GM21515 (cell line): ENCODE measurements at regions not wholly inside any gene's neighbourhood (a gene's known extent, or its start where the extent isn't known, plus 50 kb on each side); places are given as distances from the start of the nearest gene placed in this dataset.

Source experiments
- ATAC-seq: cut with Tn5 transposase; IDR thresholded peaks from one replicate; pipeline ENCODE4 v1.9.1; 2021; ENCODE audit not compliant: unreplicated experiment

DNA sequence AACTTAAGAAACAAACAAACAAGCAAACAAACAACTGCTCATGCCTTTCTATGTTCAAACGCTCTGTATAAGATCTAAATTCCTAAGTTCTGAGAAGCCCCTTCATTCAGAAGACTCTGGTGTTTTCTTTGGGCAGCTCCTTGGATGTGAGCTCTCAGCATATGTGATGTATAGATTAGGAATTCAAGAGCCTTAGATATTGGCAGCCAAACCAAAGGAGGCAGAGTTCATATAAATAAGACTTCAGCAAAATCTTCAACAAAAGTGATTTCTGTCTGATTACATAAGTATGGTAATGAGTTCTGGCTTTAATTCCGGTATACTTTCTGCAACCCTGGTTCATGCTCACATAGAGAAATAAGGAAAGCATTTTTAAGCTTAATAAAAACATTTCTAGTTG, 145.6 kb downstream of the DYRK2 start:
- no peak for ATAC-seq

DNA sequence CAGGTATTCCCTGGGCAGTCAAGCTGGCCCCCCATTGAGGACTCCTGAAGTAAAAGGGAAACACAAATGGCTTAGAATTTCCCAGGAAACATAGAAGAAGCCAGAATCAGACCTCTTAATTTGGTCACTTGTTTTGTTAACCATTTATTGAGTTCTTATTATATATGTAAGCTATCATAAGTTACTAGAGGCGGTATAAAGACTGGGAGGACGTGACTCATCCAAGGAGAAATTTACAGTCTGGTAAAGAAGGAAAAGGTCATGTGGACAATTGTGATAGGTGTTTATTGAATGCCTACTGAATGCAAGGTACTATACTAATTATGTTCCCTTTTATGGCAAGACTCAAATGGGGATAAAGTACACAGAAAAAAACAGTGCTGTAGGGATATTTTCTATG, 146.7 kb downstream of the DYRK2 start:
- no peak for ATAC-seq

DNA sequence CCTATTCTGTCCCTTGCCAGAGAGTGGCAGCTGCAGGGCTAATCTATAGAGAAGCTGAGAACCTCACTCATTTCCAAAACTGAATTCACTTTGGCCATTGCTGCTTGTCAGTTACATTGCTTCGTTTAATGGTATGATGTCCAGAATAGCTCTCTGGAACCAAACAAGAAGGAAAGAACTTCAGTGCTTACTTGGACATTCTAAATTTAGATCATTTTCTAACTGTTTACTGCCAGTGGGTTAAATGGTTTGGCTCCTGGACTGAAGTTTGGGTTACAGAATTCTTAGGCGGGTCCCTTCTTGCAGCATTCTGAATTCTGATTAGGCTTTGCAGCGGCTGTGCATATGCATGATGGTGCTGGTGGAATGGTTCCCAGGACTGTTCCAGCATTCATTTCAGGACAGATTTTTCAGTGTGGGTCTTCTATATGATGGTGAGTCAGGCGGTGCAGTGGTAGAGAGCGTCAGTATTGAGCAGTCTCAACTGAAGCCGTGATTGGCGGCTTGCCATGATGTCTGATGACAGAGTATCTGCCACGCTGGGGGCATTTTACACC, 148.7 kb downstream of the DYRK2 start:
- ATAC-seq = no peak

DNA sequence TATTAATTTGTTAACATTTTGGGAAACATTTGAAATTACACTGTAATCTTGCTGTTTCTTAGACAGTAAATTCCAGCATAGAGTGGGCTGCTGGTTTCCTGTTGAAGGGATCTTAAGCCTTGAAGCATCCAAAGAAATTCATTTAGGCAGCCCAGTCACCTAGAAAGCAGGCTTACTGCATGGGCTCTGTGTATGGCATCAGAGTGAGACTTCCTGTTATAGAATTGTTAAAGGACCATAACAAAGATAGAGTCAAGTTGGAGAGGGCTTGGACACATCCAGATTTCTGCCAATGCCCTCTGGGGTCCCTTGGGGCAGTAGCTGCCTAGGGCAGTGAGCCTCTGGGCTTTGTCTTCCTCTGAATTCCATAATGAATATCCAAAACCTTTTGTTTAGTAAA, 149.2 kb downstream of the DYRK2 start:
- ATAC-seq = no peak

DNA sequence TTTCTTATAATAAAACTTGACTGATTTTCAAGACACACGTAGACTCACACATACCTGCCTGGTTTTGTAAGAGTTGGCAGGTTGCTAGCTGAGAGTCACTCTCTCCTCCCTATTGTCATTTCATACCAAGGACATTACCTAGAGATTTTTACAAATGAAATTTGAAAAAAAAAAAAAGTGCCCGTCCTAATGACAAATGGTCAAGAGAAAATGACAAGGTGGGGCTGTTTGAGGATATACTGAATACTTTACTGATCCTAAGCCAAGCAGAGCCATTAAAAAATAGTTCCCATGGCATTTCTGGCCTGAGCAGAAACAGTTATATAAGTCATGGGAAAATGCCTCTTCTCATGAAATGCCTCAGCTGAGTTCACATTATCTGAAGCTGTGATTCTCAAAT, 150.2 kb downstream of the DYRK2 start:
- ATAC-seq = no peak

DNA sequence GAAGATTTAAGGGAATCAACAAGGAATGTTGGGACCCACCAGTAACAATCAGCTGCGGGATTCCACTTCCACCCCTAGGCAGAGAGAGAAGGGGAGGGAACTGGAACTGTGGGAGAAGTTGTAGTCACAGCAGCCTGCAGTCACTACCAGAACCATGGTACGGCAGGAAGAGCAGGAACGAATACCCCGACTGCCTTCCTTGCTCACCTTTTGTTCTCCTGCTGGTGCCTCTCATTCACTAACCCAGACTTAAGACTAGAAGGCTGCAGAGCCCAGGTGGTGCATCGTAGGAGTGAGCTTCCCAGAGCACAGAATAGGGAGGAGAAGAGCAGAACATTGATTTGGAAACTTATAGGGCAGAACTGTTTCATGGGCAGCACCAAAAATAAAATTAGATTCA, 154.2 kb downstream of the DYRK2 start:
- no peak for ATAC-seq

DNA sequence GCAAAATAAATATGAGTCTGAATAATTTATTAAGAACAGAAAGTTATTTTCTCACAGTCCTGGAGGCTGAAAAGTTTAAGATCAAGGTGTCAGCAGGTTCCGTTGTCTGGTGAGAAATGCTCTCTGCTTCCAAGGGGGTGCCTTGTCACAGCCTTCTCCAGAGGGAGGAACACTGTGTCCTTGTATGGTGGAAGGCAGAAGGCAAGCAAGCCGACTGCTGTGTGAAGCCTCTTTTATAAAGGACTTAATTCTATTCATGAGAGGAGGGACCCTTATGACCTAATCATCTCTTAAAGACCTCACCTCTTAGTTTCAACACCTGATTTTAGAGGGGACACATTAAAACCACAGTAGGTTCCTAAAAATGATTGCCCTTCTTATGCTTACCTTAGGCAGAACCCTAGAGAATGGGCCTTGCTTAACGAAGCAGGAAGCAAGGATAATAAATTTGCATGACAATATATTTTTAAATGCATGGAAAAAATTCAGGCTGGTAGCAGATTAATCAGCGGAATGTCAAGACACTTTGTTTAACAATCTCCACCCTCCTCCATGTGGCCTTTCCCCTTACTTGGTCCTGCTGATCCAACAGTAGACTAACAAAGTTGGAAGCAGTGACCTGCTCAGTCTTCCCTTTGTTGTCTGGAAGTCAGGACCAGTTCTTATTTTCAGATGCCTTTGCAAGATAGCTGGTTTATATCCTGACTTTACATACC, 154.9 kb downstream of the DYRK2 start:
- no peak for ATAC-seq

DNA sequence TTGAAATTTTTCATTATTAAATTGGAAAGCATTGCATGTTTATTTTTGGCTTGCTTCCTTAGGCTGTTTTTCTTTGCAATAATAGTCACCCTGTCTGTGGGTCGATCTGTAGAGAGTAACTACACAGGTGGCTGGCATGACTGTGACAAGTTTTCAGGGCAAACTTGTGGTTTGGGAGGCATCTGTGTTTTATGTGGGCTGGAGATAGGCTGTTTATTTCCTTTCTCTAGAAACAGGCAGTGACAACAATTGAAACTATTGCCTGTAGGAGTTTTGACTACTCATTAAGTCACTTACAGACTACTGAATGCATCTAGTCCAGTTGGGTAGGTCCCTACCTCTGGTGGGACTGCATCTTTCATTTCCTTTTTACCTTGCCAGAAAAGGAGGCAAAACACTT, 155.6 kb downstream of the DYRK2 start:
- ATAC-seq = no peak

DNA sequence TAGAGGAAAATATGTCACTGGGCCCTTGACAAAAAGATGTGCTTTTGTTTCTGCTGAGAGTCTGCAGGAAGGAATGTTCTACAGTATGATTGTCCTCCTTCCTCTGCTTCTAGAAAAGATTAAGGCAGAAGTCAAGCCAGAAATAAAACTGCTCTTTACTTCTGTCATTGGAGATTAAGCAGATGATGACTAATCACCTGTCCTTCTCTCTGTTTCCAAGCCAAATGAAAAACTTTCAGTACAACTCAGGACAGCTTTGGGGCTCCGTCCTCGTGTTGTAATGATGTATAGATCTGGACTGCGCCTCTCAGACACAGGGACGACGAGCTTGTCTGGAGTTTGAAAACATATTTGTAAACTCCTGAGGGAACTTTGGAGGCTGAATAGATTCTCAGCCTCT, 159.3 kb downstream of the DYRK2 start:
- no peak for ATAC-seq

DNA sequence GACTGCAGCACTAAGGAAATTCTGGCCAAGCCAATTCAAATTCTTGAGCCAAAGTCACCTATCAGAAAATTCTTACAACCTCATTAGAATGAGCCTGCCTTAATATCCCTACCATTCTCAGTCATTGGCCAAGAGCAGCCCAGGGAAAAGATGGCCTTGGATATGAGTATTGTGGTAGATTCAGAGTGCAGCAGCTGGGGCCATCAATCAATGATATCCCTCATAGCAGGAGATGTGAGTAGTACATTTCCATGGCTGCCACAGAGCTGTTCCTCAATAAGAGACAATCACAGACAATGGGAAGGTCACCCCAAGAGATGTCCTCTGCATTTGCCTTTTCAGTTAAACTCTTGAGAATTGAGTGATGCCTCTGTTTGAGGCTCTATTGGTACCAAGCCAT, 161.6 kb downstream of the DYRK2 start:
- no peak for ATAC-seq

DNA sequence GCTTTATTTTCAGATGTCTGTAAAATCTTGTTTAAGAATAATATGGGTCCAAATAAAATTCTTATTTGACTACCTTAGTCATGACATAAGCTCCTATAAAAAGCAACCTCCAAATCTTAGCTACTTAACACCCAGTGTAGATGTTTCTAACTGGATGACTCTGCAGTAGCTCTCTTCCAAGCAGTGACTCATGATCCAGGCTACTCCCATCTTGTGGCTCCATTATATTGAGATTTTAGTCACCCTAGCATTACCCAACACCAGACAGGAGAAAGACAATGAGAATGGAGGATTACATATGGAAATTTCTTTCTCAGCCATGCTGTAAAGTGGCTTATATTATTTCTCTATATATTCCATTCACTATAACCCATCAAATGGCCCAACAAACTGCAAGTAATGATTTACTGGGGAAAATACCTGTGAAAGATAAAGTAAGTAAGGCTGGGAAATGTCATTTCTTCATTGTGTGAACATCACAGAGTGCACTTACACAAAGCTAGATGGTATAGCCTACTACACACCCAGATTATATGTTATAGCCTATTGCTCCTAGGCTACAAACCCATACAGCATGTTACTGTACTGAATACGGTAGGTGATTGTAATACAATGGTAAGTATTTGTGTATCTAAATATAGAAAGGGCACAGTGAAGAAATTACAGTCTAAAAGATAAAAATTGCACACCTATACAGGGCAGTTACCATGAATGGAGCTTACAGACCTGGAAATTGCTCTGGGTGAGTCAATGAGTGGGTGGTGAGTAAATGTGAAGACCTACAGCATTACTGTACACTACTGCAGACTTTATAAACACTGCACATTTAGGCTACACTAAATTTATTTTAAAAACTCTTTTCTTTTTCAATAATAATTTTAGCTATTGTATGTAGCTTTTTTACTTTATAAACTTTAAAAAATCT, 163.2 kb downstream of the DYRK2 start:
- ATAC-seq = no peak

DNA sequence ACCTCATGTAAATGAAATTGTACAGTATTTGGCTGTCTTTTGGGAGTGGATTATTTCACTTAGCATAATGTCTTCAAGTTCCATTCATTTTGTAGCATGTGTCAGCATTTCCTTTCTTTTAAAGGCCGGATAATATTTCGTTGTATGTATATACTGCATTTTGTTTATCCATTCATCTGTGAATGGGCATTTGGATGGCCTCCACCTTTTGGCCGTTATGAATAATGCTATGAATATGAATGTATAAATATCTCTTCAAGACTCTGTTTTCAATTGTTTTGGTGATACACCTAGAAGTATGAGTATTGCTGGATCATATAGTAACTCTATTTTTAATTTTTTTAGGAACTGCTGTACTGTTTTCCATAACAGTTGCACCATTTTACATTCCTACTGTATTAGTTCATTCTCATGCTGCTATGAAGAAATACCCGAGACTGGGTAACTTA, 164.9 kb downstream of the DYRK2 start:
- no peak for ATAC-seq

DNA sequence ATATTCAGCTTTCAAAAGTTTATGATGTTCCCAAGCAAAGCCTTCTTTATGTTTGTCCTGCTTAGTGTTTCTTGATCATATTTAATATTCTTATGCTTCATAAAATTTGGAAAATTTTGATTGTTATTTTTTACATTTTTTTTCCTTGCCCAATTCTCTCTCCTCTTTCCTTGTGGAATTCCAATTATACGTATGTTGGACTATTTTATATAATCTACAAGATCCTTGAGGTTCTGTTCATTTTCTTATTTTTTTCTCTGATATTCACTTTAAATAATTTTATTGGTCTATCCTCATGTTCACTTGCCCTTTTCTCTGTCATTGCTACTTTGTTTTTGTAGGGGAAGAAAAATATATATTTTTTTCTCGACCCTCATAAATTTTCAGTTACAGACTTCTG, 167.7 kb downstream of the DYRK2 start:
- ATAC-seq = no peak

DNA sequence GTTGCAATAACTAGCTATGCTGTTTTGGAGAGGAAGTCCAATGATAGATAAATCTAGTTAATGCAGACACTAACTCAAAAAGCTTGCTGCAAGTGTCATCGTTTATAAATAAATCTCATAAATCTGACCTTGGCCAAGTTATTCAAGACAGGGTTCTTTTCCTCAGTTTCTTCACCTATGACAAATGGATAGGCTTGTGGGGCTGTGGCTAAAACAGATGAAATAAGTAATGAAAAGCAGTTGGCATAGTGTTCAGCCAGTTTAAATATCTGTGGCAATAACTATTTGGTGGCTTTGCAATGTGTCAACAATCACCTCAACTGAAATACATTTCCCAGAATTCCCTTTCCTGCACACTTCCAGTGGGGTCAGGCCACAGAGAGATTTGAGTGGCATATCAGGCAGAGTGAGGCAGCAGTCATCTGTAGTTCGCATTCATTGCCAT, 169.9 kb downstream of the DYRK2 start:
- ATAC-seq = no peak

DNA sequence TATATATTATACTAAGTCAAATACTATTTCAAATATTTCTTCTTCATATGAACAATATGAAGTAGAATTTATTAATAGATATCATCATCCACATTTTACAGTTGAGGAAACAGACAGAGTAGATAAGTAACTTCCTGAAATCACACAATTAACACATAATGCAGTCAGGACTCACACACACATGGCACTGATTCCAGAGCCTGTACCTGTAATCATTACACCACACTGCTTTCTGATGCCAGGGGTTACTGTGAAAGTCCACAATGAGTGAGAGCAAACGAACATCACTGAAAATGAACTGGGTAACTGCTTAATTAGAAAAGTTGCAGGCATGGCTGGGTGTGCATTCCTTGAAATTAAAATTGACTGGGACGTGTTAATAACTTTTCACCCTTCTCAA, 169.3 kb upstream of the IFNG-AS1 start:
- no peak for ATAC-seq

DNA sequence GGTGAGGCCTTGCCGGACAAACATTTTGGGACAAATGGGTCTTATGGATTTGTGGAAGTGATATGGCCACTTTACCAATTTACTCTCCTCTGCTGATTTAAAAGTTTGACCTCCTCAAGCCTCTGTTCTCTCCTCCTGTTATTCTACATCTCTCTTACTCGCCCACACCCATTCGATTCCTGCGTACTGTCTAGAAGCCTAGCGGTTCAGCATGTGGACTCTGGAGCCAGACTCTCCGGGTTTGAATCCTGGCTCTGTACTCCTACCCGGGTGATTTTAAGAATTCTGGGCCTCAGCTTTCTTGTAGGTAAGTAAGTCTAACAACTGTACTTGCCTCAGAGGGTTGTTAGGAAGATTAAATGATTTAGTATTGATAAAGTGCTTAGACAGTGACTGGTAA, 168.6 kb upstream of the IFNG-AS1 start:
- no peak for ATAC-seq

DNA sequence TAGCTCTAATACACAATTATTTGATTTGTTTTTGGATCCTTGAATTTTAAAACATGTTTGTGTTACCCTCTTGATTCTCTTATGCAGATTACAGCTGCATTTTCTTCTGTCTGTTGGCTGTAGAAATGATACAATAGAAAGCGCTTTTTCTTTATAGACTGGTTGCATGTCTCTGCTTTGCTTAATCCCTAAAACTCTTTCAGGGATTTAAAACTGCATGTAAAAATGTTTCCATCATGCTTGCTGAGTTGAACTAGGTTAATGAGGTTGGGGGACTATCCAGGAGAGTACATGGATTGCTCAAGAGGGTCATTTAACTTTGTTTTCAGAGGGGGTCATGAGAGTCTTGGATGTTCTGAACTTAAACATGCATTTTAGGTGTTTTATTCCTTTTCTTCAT, 166.4 kb upstream of the IFNG-AS1 start:
- no peak for ATAC-seq

DNA sequence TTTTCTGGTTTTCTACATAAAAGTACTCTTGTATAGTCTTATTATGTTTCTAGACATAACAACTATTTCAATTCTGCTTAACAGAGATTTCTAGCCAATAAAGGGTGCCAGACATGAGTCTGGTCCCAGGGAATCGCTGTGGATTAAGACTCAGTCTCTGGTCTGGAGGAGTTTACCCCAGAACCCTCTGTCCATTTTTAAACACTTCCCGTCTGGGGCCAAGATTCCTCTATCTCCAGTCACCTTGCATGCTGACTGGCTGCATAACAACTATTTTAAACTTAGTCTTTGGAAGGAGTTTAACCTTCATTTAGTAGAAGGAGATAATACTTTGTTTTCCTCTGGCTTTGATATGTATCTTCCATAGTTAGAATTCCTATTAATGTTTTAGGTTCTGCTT, 163.1 kb upstream of the IFNG-AS1 start:
- ATAC-seq = no peak

DNA sequence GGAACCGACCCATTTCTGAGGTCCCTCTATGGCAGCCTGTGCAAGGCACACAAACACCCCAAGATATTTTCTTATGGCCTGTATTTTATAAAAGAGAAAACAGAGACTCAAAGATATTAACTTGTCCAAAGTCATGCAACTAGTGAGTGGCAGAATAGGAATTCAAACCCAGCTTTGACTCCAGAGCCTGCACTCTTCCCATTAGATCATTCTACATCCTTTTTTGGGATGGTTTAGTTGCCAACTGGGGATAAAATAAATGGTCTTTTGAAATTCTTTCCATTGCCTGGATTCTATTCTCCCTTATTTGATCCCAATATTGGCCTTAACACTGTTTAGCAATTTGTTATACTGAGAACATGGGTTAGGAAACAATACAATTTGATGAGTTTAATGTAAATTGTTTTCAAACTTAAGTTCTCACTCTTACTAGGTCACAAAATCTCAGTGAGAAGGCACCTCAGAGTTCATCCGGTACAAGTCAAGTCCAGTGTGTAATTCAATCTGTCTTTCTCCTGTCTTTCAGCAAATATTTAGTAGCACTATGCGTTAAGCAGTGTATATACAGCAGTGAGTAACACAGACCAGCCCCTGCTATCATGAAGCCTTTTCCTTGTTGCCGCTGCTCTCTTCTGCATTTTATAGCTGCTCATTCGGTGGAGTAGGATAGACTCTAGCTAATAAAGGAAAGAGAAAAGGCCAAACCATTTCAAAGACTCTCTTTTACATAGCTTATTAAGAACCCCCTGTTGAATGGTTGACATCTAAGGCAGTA, 162.1 kb upstream of the IFNG-AS1 start:
- ATAC-seq = no peak

DNA sequence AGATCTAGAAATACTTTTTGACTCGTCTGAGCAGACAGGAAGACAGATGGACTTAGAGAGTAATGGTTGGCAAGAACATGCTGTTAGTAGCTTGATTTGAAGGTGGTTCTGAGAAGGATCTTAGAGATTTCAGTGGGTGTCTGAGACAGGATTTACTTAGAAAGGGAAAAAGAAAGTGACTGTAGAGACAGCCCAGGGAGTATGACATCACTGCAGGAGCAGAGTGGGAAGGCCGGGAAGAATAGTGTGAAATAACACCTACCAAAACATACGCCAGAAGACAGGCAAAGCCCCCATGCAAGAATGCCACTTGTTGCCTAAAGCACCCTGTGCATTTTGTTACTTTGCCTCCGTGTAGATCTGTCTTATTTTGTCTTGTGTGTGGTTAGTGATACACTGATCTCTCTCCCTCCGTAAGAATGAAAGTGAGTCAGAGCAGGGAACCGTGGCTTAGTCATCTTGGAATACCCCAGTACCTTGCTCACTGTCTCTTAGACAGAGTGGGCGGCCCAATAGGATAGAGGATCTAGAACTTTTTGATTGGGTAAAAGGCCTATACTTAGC, 161.3 kb upstream of the IFNG-AS1 start:
- ATAC-seq = no peak

DNA sequence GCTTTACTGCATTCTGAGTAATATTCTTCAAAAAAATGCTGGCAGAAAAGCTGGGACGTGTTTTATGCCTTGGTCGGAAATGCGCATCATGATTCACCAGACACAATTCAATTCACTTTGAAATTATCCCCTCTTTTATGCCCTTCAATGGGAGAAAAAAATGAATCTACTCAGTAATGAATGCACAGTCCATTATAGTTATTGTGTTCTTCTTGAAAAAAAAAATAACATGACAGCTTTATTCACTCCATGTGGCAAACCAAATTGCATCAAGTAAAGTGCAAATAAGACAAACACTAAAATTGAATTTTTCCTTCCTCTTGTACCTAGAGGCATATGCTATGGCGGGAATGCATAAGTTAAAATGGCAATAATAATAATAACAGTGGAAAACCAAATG, 159.4 kb upstream of the IFNG-AS1 start:
- no peak for ATAC-seq
